HG03521 (cell line): ENCODE measurements at regions not wholly inside any gene's neighbourhood (a gene's known extent, or its start where the extent isn't known, plus 50 kb on each side); places are given as distances from the start of the nearest gene placed in this dataset.

Experiments
- ATAC-seq: cut with Tn5 transposase; IDR thresholded peaks from one replicate; pipeline ENCODE4 v1.9.1; 2021; ENCODE audit warnings: mild to moderate bottlenecking, moderate library complexity; ENCODE audit not compliant: unreplicated experiment

DNA sequence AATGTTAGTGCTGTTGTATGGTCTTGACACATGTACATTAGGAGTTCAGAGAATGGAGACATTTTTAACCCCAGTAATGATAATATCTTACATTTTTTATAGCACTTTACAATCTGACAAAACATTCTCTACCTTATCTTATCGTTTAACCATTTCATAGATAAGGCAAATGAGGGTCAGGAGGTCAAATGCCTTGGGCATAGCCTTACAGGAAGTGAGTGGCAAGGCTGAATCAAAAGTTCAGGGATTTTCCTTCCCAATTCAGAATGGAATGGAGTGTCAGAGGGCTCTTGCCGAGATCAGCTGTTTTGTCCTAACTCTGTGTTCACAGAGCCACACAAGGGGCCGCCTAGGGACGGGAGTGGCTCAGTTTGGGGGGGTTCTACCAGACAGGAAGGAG lies 57.6 kb upstream of the AK4 start:
- no peak for ATAC-seq

DNA sequence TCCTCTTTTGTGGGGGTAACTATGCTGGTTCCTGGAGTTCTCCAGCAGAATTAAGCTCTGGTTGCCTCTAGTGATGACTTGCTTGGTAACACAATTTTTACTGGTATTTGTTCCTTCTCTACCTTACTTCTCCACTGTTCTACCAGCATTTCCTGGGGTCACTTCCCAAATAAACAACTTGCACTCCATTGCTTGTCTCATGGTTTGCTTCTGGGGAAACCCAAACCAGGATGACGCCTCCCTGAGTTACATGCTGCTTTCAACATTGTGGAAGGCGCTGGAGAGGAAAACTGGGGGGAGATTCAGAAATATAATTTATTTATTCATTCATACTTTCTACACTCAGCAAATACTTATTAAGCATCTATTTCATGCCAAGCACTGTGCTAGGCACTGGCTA lies 55.3 kb upstream of the AK4 start:
- no peak for ATAC-seq

DNA sequence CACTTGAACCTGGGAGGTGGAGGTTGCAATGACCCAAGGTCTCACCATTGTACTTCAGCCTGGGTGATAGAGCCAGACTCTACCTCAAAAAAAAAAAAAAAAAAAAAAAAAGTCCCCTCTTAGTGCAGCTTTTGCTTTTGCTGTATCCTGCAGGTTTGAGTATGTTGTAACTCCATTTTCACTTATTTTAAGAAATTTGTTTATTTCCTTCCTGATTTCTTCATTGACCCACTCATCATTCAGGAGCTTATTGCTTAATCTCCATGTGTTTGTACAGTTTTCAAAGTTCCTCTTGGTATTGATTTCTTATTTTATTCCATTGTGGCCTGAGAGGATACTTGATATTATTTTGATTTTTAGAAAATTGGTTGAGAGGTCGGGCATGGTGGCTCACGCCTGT lies 50.9 kb upstream of the AK4 start:
- no peak for ATAC-seq
